HG02884 (cell line): ENCODE measurements at regions not wholly inside any gene's neighbourhood (a gene's known extent, or its start where the extent isn't known, plus 50 kb on each side); places are given as distances from the start of the nearest gene placed in this dataset.
"Not testable (repeated sequence)": the region's sequence is repeated elsewhere in the genome, so short reads cannot be mapped to it uniquely, and the experiment has no call there.

ENCODE experiments used
- ATAC-seq: cut with Tn5 transposase; IDR thresholded peaks from one replicate; pipeline ENCODE4 v1.9.1; 2021; ENCODE audit warnings: mild to moderate bottlenecking, moderate library complexity; ENCODE audit not compliant: unreplicated experiment

- no peak for ATAC-seq
Measured at GRCh38 chr3:69648126-69648525, 91.1 kb upstream of the MITF start.

GRCh38 chr3:69647511-69648110 is 91.7 kb upstream of the MITF start:
- no peak for ATAC-seq

- no peak for ATAC-seq
Measured at GRCh38 chr3:69647081-69647480, 92.2 kb upstream of the MITF start.

GRCh38 chr3:69646287-69647067 is 92.8 kb upstream of the MITF start:
- ATAC-seq: no peak

GRCh38 chr3:69642606-69643005 is 96.7 kb upstream of the MITF start:
- ATAC-seq: no peak

GRCh38 chr3:69639851-69640250 is 99.4 kb upstream of the MITF start:
- no peak for ATAC-seq

- ATAC-seq: no peak
Measured at GRCh38 chr3:69628951-69629350, 110.3 kb upstream of the MITF start.

GRCh38 chr3:69613286-69613685 is 126.0 kb upstream of the MITF start:
- no peak for ATAC-seq

GRCh38 chr3:69612791-69613190 is 126.5 kb upstream of the MITF start:
- no peak for ATAC-seq

- ATAC-seq: not testable (repeated sequence)
Measured at GRCh38 chr3:69609566-69609965, 129.7 kb upstream of the MITF start.

GRCh38 chr3:69607466-69608305 is 131.6 kb upstream of the MITF start:
- no peak for ATAC-seq

GRCh38 chr3:69605867-69606266 is 133.4 kb upstream of the MITF start:
- no peak for ATAC-seq

- no peak for ATAC-seq
Measured at GRCh38 chr3:69604735-69605450, 134.4 kb upstream of the MITF start.

GRCh38 chr3:69602112-69602511 is 137.2 kb upstream of the MITF start:
- ATAC-seq: no peak

GRCh38 chr3:69594286-69594685 is 145.0 kb upstream of the MITF start:
- ATAC-seq: no peak

- ATAC-seq: no peak
Measured at GRCh38 chr3:69591164-69591736, 148.0 kb upstream of the MITF start.

GRCh38 chr3:69590111-69590510 is 149.2 kb upstream of the MITF start:
- ATAC-seq: no peak

- ATAC-seq: no peak
Measured at GRCh38 chr3:69588170-69588569, 151.1 kb upstream of the MITF start.

GRCh38 chr3:69585472-69585871 is 153.8 kb upstream of the MITF start:
- ATAC-seq: no peak

- no peak for ATAC-seq
Measured at GRCh38 chr3:69582044-69582443, 157.2 kb upstream of the MITF start.
